HG02885 (cell line): ENCODE measurements at regions not wholly inside any gene's neighbourhood (a gene's known extent, or its start where the extent isn't known, plus 50 kb on each side); places are given as distances from the start of the nearest gene placed in this dataset.
A peak's percentile ranks its signal among the peaks of the same experiment; 100 is the strongest.

Experiments
- ATAC-seq: cut with Tn5 transposase; IDR thresholded peaks from one replicate; pipeline ENCODE4 v1.9.1; 2021; ENCODE audit warnings: mild to moderate bottlenecking; ENCODE audit not compliant: unreplicated experiment, poor library complexity

GRCh38 chr19:28907534-28907933 lies 305.4 kb downstream of the UQCRFS1 start:
- no peak for ATAC-seq

GRCh38 chr19:28905996-28906395 lies 307.0 kb downstream of the UQCRFS1 start:
- no peak for ATAC-seq

- no peak for ATAC-seq
These were observed 313.2 kb downstream of the UQCRFS1 start for GRCh38 chr19:28899703-28900102.

- no peak for ATAC-seq
These were observed 314.7 kb downstream of the UQCRFS1 start for GRCh38 chr19:28898249-28898648.

GRCh38 chr19:28889941-28890670 lies 322.8 kb downstream of the UQCRFS1 start:
- no peak for ATAC-seq

GRCh38 chr19:28887920-28888618 lies 324.9 kb downstream of the UQCRFS1 start:
- ATAC-seq, result no peak

GRCh38 chr19:28886708-28887107 lies 326.2 kb downstream of the UQCRFS1 start:
- ATAC-seq, result no peak

- ATAC-seq, result no peak
These were observed 327.0 kb downstream of the UQCRFS1 start for GRCh38 chr19:28885965-28886364.

- no peak for ATAC-seq
These were observed 328.0 kb downstream of the UQCRFS1 start for GRCh38 chr19:28884786-28885476.

- ATAC-seq, result no peak
These were observed 329.7 kb downstream of the UQCRFS1 start for GRCh38 chr19:28883241-28883693.

- ATAC-seq, result no peak
These were observed 330.1 kb downstream of the UQCRFS1 start for GRCh38 chr19:28882818-28883217.

- ATAC-seq, result no peak
These were observed 331.3 kb downstream of the UQCRFS1 start for GRCh38 chr19:28881616-28882015.

GRCh38 chr19:28880735-28881401 lies 332.1 kb downstream of the UQCRFS1 start:
- no peak for ATAC-seq

- ATAC-seq, result peak; percentile 56
These were observed 333.9 kb downstream of the UQCRFS1 start for GRCh38 chr19:28878862-28879566.

- ATAC-seq, result no peak
These were observed 336.3 kb downstream of the UQCRFS1 start for GRCh38 chr19:28876609-28877123.

GRCh38 chr19:28874742-28875141 lies 338.2 kb downstream of the UQCRFS1 start:
- no peak for ATAC-seq

- ATAC-seq, result no peak
These were observed 339.6 kb downstream of the UQCRFS1 start for GRCh38 chr19:28873301-28873700.

- no peak for ATAC-seq
These were observed 341.7 kb downstream of the UQCRFS1 start for GRCh38 chr19:28871099-28871725.

- ATAC-seq, result no peak
These were observed 343.5 kb downstream of the UQCRFS1 start for GRCh38 chr19:28869459-28869858.
